Omental fat pad (tissue), 3 donors: ENCODE measurements at regions not wholly inside any gene's neighbourhood (a gene's known extent, or its start where the extent isn't known, plus 50 kb on each side); places are given as distances from the start of the nearest gene placed in this dataset.
"Not testable (repeated sequence)": the region's sequence is repeated elsewhere in the genome, so short reads cannot be mapped to it uniquely, and the experiment has no call there.

Source experiments
- ATAC-seq: fragments of 150-250 bp; one replicate; pipeline ENCODE4 v1.9.1; 2016; ENCODE audit warnings: mild to moderate bottlenecking, moderate library complexity; ENCODE audit not compliant: low FRiP score
- DNase-seq: peaks from one replicate; pipeline ENCODE4 v3.0.0-alpha.2; 2019; ENCODE audit warnings: low spot score
- TF ChIP-seq, protein P1 (sequence below), 3 donors: fragments of 450-650 bp; IDR thresholded peaks; one replicate each; pipeline ENCODE4 v1.5.1; 2016 to 2017; ENCODE audit warnings: antibody characterized with exemption in 3 of 3, mild to moderate bottlenecking in 3 of 3, moderate library complexity in 2 of 3

DNA sequence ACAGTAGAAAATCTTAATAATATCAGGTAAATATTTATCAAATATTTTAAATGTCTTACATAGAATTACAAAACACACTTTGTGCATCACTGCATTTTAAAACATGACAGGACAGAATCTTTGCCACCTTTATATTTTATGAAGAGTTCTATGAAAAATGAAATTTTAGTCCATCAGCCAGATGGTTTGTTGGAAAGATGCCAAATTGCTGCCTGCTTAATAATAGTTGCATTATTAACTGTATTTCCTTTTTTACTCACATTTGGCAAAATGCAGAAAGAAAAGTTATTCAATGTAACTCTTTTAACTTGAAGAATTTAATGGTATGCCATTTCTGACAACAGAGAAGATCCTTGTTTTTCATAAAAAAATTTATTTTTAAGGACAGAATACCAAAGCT, 1271.6 kb downstream of the NSUN3 start:
- TF ChIP-seq, protein P1, sequence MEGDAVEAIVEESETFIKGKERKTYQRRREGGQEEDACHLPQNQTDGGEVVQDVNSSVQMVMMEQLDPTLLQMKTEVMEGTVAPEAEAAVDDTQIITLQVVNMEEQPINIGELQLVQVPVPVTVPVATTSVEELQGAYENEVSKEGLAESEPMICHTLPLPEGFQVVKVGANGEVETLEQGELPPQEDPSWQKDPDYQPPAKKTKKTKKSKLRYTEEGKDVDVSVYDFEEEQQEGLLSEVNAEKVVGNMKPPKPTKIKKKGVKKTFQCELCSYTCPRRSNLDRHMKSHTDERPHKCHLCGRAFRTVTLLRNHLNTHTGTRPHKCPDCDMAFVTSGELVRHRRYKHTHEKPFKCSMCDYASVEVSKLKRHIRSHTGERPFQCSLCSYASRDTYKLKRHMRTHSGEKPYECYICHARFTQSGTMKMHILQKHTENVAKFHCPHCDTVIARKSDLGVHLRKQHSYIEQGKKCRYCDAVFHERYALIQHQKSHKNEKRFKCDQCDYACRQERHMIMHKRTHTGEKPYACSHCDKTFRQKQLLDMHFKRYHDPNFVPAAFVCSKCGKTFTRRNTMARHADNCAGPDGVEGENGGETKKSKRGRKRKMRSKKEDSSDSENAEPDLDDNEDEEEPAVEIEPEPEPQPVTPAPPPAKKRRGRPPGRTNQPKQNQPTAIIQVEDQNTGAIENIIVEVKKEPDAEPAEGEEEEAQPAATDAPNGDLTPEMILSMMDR (IDR thresholded peaks at IDR 0.05): no peak
- DNase-seq (no peak), ATAC-seq (no peak)

DNA sequence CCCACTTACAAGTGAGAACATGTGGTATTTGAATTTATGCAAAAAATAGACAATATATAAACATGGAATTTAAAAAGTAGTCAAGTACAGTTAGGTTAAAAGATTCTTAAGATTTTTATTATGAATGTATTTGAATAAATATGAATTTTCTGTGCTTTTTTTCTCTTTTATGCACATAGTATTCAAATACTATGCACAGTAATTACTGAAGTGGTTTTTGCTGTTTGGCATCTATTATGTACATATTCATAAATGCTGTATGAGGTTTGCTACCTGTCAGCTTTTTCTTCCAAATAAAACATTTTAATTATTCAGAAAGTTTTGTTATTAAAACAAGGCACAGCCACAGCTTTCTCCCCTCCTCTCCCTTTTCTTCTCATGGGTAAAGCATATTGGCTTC, 1272.7 kb downstream of the NSUN3 start:
- TF ChIP-seq, protein P1 (IDR thresholded peaks at IDR 0.05): no peak
- ATAC-seq: no peak

DNA sequence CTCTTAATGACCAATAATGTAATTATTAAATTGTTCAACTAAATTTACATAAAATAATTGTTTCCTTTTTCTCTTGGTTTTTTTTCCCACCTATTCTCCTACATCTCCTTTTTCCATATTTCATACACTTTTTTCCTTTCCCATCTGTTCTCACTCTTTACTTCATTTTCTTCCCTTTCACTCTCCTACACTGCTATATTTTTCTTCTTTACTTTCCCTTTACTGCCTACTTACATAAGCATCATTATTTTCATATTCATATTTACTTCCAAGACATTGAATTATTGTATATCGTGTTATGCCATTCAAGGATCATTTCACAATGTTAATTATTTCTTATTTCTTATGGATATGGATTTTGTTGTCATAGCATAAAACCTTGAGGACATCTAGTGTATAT, 1275.6 kb downstream of the NSUN3 start:
- ATAC-seq: no peak
- TF ChIP-seq, protein P1 (IDR thresholded peaks at IDR 0.05): no peak
- no peak for DNase-seq

More for the DNA sequence above, 1272.7 kb downstream of the NSUN3 start:
- DNase-seq: no peak

DNA sequence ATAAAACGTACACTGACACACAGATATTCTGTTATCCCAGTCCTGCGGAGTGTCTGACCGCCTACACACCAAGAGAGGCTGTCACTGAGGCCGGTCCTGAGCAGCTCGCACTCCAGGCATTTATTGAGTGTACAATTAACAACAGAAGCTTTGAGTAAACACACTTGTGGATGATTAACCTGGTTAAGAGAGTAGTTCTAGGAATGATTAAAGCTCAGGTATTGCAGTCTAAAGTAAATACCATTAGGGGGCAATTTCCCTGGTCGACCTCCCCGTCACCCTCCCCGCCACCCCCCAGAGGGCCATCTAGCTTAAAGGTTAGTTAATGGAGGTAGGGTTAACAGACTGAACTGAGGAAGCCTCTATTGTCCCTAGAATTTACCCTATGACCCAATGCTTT, 1278.5 kb downstream of the NSUN3 start:
- no peak for ATAC-seq
- no peak for DNase-seq
- TF ChIP-seq, protein P1 (IDR thresholded peaks at IDR 0.05): no peak

DNA sequence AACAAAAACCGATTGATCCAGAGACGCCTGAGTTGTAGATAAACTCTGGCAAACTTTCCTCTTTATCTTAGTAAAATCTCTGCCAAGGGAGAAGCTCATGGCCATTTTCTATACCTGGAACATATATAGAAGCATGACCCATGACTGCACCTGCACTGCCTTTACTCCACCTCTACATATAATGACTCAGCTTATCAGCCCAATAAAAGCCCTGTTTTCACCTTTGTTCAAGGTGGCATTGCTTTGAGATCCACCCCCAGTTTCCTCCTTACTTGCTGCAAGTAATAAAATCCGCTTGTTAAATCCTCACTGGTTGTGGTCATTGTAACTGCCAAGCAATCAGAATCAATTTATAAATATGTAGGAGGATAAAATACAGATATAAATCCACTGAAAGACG, 1280.4 kb downstream of the NSUN3 start:
- ATAC-seq: no peak
- TF ChIP-seq, protein P1 (IDR thresholded peaks at IDR 0.05): no peak
- DNase-seq: no peak

DNA sequence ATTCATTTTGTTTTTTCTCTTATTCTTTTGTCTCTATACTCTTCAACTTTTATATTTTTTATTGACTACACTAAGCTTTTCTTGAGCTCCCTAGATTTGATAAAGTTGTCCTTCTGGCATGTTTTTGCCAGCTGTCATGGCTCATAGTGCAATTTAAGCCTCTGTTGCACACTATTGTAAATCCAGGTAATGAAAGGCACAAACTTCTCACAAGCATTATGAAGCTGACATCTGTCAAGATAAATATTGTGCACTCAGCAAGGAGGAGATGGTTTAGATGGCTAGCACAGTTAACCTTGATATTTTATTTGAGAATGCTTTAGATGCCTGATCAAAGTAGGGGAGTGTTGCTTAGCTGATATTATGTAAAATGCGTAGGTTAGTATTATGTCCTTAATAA, 1280.9 kb downstream of the NSUN3 start:
- ATAC-seq: no peak
- no peak for DNase-seq
- TF ChIP-seq, protein P1 (IDR thresholded peaks at IDR 0.05): no peak

DNA sequence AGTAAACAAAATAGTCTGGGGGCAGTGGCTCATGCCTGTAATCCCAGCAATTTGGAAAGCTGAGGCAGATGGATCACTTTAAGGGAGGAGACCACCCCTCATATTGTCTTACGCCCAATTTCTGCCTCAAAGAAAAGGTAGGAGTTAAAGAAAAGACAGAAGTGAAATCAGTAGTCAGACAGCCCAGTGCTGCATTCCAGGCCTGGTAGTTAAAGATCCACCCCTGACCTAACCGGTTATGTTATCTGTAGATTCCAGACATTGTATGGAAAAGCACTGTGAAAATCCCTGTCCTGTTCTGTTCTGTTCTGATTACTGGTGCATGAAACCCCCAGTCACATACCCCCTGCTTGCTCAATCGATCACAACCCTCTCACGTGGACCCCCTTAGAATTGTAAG, 1285.1 kb downstream of the NSUN3 start:
- DNase-seq, ATAC-seq: not testable (repeated sequence)

DNA sequence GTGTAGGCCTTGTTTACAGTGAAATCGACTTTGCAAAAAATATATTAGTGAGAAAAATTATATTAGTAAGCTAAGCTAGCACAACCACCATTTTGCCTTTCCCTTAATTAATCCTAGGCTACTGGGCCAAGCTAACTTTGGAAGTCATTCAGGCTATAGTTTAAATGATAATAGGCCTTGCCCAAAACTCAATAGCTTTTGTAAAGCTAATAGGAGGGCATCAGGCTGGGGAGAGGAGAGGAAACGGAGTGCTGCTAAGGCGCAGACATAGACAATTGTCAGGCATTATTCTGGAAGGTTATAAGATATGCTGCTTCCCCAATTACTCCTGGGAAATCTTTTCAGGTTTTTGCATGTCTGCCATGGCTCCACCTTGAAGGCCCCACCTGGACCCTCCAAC, 1286.0 kb downstream of the NSUN3 start:
- DNase-seq (no peak), ATAC-seq (no peak)
- TF ChIP-seq, protein P1 (IDR thresholded peaks at IDR 0.05): no peak
